Activated T-cell treated with anti-CD3 and anti-CD28 coated beads, Interleukin-2, amount 50 U/mL, for 72 hours (primary cell): ENCODE measurements at regions not wholly inside any gene's neighbourhood (a gene's known extent, or its start where the extent isn't known, plus 50 kb on each side); places are given as distances from the start of the nearest gene placed in this dataset.
"Not testable (repeated sequence)": the region's sequence is repeated elsewhere in the genome, so short reads cannot be mapped to it uniquely, and the experiment has no call there.

Source experiments
- ATAC-seq, 2 donors: fragments of 150-1000 bp; cut with Tn5 transposase; replicated peaks in 1 of 2; 2 replicates each; pipeline ENCODE4 v1.10.0; 2021; ENCODE audit warnings: moderate library complexity in 2 of 2, mild to moderate bottlenecking in 1 of 2
- DNase-seq, 2 donors: peaks; one replicate each; pipeline ENCODE4 v3.0.0; 2021 to 2022; ENCODE audit warnings: mixed read lengths in 1 of 2
- H3K27ac Mint-ChIP-seq: one replicate; pipeline ENCODE4 v1.8.0; 2022; ENCODE audit warnings: mild to moderate bottlenecking, moderate library complexity, mixed read lengths
- H3K27me3 Mint-ChIP-seq: one replicate; pipeline ENCODE4 v1.8.0; 2022; ENCODE audit warnings: low read depth, mixed read lengths
- H3K36me3 Mint-ChIP-seq, 2 donors: one replicate each; pipeline ENCODE4 v1.8.0; 2022; ENCODE audit warnings: mixed read lengths in 2 of 2, mild to moderate bottlenecking in 1 of 2; ENCODE audit not compliant: insufficient read depth in 2 of 2
- H3K4me1 Mint-ChIP-seq: one replicate; pipeline ENCODE4 v1.8.0; 2022; ENCODE audit warnings: low read depth, mixed read lengths
- H3K4me3 Mint-ChIP-seq, 2 donors: one replicate each; pipeline ENCODE4 v1.8.0; 2022; ENCODE audit warnings: mild to moderate bottlenecking in 2 of 2, mixed read lengths in 2 of 2, moderate library complexity in 2 of 2
- H3K9me3 Mint-ChIP-seq, 2 donors: one replicate each; pipeline ENCODE4 v1.8.0; 2022; ENCODE audit warnings: mixed read lengths in 2 of 2

GRCh38 chr17:69685150-69685549 lies 270.7 kb downstream of the MAP2K6 start:
- H3K36me3 Mint-ChIP-seq, H3K4me1 Mint-ChIP-seq, ATAC-seq, H3K27ac Mint-ChIP-seq, DNase-seq, H3K4me3 Mint-ChIP-seq: not testable (repeated sequence)
- H3K9me3 Mint-ChIP-seq = peaks cover 9 to 14% of the 10 kb centered on the region in 2 donors
- peaks cover 11% of the 10 kb centered on the region for H3K27me3 Mint-ChIP-seq

GRCh38 chr17:69690531-69690930 lies 276.0 kb downstream of the MAP2K6 start:
- H3K27me3 Mint-ChIP-seq = peaks cover 9% of the 10 kb centered on the region
- no peak overlapping the region for H3K27ac Mint-ChIP-seq
- peaks cover 4 to 8% of the 10 kb centered on the region in 2 donors for H3K36me3 Mint-ChIP-seq
- H3K9me3 Mint-ChIP-seq = peaks cover 7 to 14% of the 10 kb centered on the region in 2 donors
- no peaks in the 10 kb centered on the region for H3K4me1 Mint-ChIP-seq
- DNase-seq = no peak
- ATAC-seq = no peak
- H3K4me3 Mint-ChIP-seq = no peak overlapping the region

- Mint-ChIP-seq H3K36me3 (peaks cover 4 to 6% of the 10 kb centered on the region in 2 donors), H3K9me3 (peaks cover 5 to 11% of the 10 kb centered on the region in 2 donors), H3K27me3 (no peaks in the 10 kb centered on the region), H3K4me3 (no peak overlapping the region), H3K4me1 (no peaks in the 10 kb centered on the region), H3K27ac (no peak overlapping the region)
- no peak for ATAC-seq
- DNase-seq = no peak
Observed at GRCh38 chr17:69692171-69692570, 277.7 kb downstream of the MAP2K6 start.

- Mint-ChIP-seq H3K4me3 (no peak overlapping the region), H3K9me3 (peaks cover 6% of the 10 kb centered on the region in 2 donors), H3K36me3 (peaks cover 4 to 8% of the 10 kb centered on the region in 2 donors), H3K27ac (no peak overlapping the region), H3K4me1 (no peaks in the 10 kb centered on the region), H3K27me3 (no peaks in the 10 kb centered on the region)
- ATAC-seq (no peak), DNase-seq (no peak)
Observed at GRCh38 chr17:69695646-69696045, 281.1 kb downstream of the MAP2K6 start.

GRCh38 chr17:69696650-69697049 lies 282.2 kb downstream of the MAP2K6 start:
- Mint-ChIP-seq H3K4me1 (no peaks in the 10 kb centered on the region), H3K27ac (no peak overlapping the region), H3K27me3 (no peaks in the 10 kb centered on the region), H3K4me3 (no peak overlapping the region), H3K36me3 (peaks cover 4 to 8% of the 10 kb centered on the region in 2 donors), H3K9me3 (peaks cover 6% of the 10 kb centered on the region in 2 donors)
- DNase-seq (no peak), ATAC-seq (no peak)

- not testable (repeated sequence) for H3K27me3 Mint-ChIP-seq, DNase-seq, ATAC-seq, H3K4me3 Mint-ChIP-seq, H3K27ac Mint-ChIP-seq, H3K9me3 Mint-ChIP-seq, H3K36me3 Mint-ChIP-seq, H3K4me1 Mint-ChIP-seq
Observed at GRCh38 chr17:69698352-69698751, 283.9 kb downstream of the MAP2K6 start.

- ATAC-seq (no peak), DNase-seq (no peak)
- Mint-ChIP-seq H3K4me1 (no peaks in the 10 kb centered on the region), H3K27me3 (peaks cover 6% of the 10 kb centered on the region), H3K9me3 (peaks cover 6% of the 10 kb centered on the region in 2 donors), H3K4me3 (no peak overlapping the region), H3K36me3 (peaks cover 4 to 8% of the 10 kb centered on the region in 2 donors), H3K27ac (no peak overlapping the region)
Observed at GRCh38 chr17:69702078-69702477, 287.6 kb downstream of the MAP2K6 start.

- H3K36me3 Mint-ChIP-seq = peaks cover 2 to 6% of the 10 kb centered on the region in 2 donors
Observed at GRCh38 chr17:69703751-69704150, 289.3 kb downstream of the MAP2K6 start.

GRCh38 chr17:69704935-69705334 lies 290.4 kb downstream of the MAP2K6 start:
- Mint-ChIP-seq H3K27me3 (peaks cover 6% of the 10 kb centered on the region), H3K4me3 (no peak overlapping the region), H3K27ac (no peak overlapping the region), H3K4me1 (no peaks in the 10 kb centered on the region), H3K9me3 (no peaks in the 10 kb centered on the region), H3K36me3 (peaks cover 0 to under 1% of the 10 kb centered on the region in 2 donors)
- ATAC-seq = no peak
- no peak for DNase-seq

More at GRCh38 chr17:69703751-69704150, 289.3 kb downstream of the MAP2K6 start:
- H3K4me1 Mint-ChIP-seq = no peaks in the 10 kb centered on the region
- no peak overlapping the region for H3K4me3 Mint-ChIP-seq
- ATAC-seq (no peak), DNase-seq (no peak)
- peaks cover 6% of the 10 kb centered on the region for H3K27me3 Mint-ChIP-seq
- no peak overlapping the region for H3K27ac Mint-ChIP-seq
- H3K9me3 Mint-ChIP-seq = peaks cover 2 to 4% of the 10 kb centered on the region in 2 donors

- Mint-ChIP-seq H3K9me3 (no peaks in the 10 kb centered on the region), H3K27me3 (peaks cover 6% of the 10 kb centered on the region), H3K36me3 (no peaks in the 10 kb centered on the region)
Observed at GRCh38 chr17:69706127-69706526, 291.6 kb downstream of the MAP2K6 start.

GRCh38 chr17:69709441-69709840 lies 294.9 kb downstream of the MAP2K6 start:
- no peak overlapping the region for H3K27ac Mint-ChIP-seq
- ATAC-seq = peak; percentile 51 to 66

More at GRCh38 chr17:69706127-69706526, 291.6 kb downstream of the MAP2K6 start:
- ATAC-seq (no peak), DNase-seq (no peak)
- Mint-ChIP-seq H3K4me1 (no peaks in the 10 kb centered on the region), H3K4me3 (no peak overlapping the region), H3K27ac (no peak overlapping the region)

GRCh38 chr17:69710926-69711325 lies 296.4 kb downstream of the MAP2K6 start:
- Mint-ChIP-seq H3K27me3 (peaks cover 6% of the 10 kb centered on the region), H3K36me3 (peaks cover 2 to 3% of the 10 kb centered on the region in 2 donors), H3K4me1 (peaks cover 4% of the 10 kb centered on the region), H3K9me3 (peaks cover 0 to 4% of the 10 kb centered on the region in 2 donors), H3K4me3 (no peak overlapping the region), H3K27ac (no peak overlapping the region)
- DNase-seq = no peak
- ATAC-seq = peak in 1 of 2 donors; percentile 28

More at GRCh38 chr17:69709441-69709840, 294.9 kb downstream of the MAP2K6 start:
- Mint-ChIP-seq H3K4me3 (no peak overlapping the region), H3K27me3 (peaks cover 6% of the 10 kb centered on the region), H3K4me1 (no peaks in the 10 kb centered on the region), H3K9me3 (no peaks in the 10 kb centered on the region), H3K36me3 (no peaks in the 10 kb centered on the region)
- no peak for DNase-seq

- peaks cover 3% of the 10 kb centered on the region in 2 donors for H3K36me3 Mint-ChIP-seq
- no peak for DNase-seq
- H3K4me3 Mint-ChIP-seq = no peak overlapping the region
- peaks cover 2% of the 10 kb centered on the region for H3K27me3 Mint-ChIP-seq
- H3K4me1 Mint-ChIP-seq = peaks cover 5% of the 10 kb centered on the region
- peaks cover 0 to 5% of the 10 kb centered on the region in 2 donors for H3K9me3 Mint-ChIP-seq
- H3K27ac Mint-ChIP-seq = no peak overlapping the region
- ATAC-seq = no peak
Observed at GRCh38 chr17:69711541-69711940, 297.0 kb downstream of the MAP2K6 start.

GRCh38 chr17:69712801-69713311 lies 298.4 kb downstream of the MAP2K6 start:
- no peak for DNase-seq
- no peak for ATAC-seq
- Mint-ChIP-seq H3K4me1 (peaks cover 5% of the 10 kb centered on the region), H3K4me3 (no peak overlapping the region), H3K9me3 (peaks cover 0 to 5% of the 10 kb centered on the region in 2 donors), H3K27ac (no peak overlapping the region), H3K27me3 (no peaks in the 10 kb centered on the region), H3K36me3 (peaks cover 3 to 5% of the 10 kb centered on the region in 2 donors)
